CD8-positive, alpha-beta memory T cell (primary cell): ENCODE measurements at regions not wholly inside any gene's neighbourhood (a gene's known extent, or its start where the extent isn't known, plus 50 kb on each side); places are given as distances from the start of the nearest gene placed in this dataset.

Experiments used
- CTCF ChIA-PET: fragments of 350-600 bp; sonication (Branson Sonifier 250); formaldehyde crosslinking; loops from one replicate; lab custom pipeline; 2021; ENCODE audit warnings: antibody characterized with exemption; lab: Charles Lee
- POLR2A ChIA-PET: fragments of 350-600 bp; sonication (Branson Sonifier 250); formaldehyde crosslinking; loops from one replicate; lab custom pipeline; 2021; ENCODE audit warnings: antibody characterized with exemption; lab: Charles Lee
- DNase-seq, 5 donors: peaks; one replicate each; pipeline versions ENCODE4 v3.0.0 to v3.0.0-alpha.2; 2020 to 2022; ENCODE audit warnings: mixed read lengths in 1 of 5
- H3K27ac ChIP-seq: one replicate; pipeline ENCODE4 v1.7.0; 2013; ENCODE audit warnings: low read depth, mild to moderate bottlenecking, low read length, moderate library complexity
- H3K27me3 ChIP-seq: 2 replicates; pipeline ENCODE4 v1.7.0; 2013; ENCODE audit warnings: low read length, mild to moderate bottlenecking; ENCODE audit not compliant: insufficient read depth, poor library complexity, severe bottlenecking
- H3K36me3 ChIP-seq: 2 replicates; pipeline ENCODE4 v1.7.0; 2013; ENCODE audit warnings: mild to moderate bottlenecking, low read length, moderate library complexity; ENCODE audit not compliant: insufficient read depth
- H3K4me1 ChIP-seq: 2 replicates; pipeline ENCODE4 v1.7.0; 2013; ENCODE audit warnings: mild to moderate bottlenecking, low read length, moderate library complexity; ENCODE audit not compliant: insufficient read depth
- H3K4me3 ChIP-seq: 2 replicates; pipeline ENCODE4 v1.7.0; 2013; ENCODE audit warnings: mild to moderate bottlenecking, low read length
- H3K9me3 ChIP-seq: 2 replicates; pipeline ENCODE4 v1.7.0; 2013; ENCODE audit warnings: mild to moderate bottlenecking, low read length
- H3K27ac Mint-ChIP-seq, 8 donors: one replicate each; pipeline ENCODE4 v1.8.0; 2020 to 2021; ENCODE audit warnings: mixed read lengths in 8 of 8, mild to moderate bottlenecking in 6 of 8, inconsistent platforms in 3 of 8, moderate library complexity in 3 of 8
- H3K27me3 Mint-ChIP-seq, 2 donors: one replicate each; pipeline ENCODE4 v1.8.0; 2020 to 2021; ENCODE audit warnings: mixed read lengths in 2 of 2, mild to moderate bottlenecking in 1 of 2, moderate library complexity in 1 of 2
- H3K36me3 Mint-ChIP-seq, 3 donors: one replicate each; pipeline ENCODE4 v1.8.0; 2020 to 2021; ENCODE audit warnings: mixed read lengths in 3 of 3, inconsistent platforms in 1 of 3, mild to moderate bottlenecking in 1 of 3
- H3K4me1 Mint-ChIP-seq, 3 donors: one replicate each; pipeline ENCODE4 v1.8.0; 2020 to 2021; ENCODE audit warnings: mixed read lengths in 3 of 3, inconsistent platforms in 1 of 3, mild to moderate bottlenecking in 1 of 3
- H3K4me3 Mint-ChIP-seq, 7 donors: one replicate each; pipeline ENCODE4 v1.8.0; 2020 to 2021; ENCODE audit warnings: mixed read lengths in 7 of 7, mild to moderate bottlenecking in 6 of 7, moderate library complexity in 4 of 7, inconsistent platforms in 2 of 7
- H3K9me3 Mint-ChIP-seq, 5 donors: one replicate each; pipeline ENCODE4 v1.8.0; 2020 to 2022; ENCODE audit warnings: mixed read lengths in 5 of 5, mild to moderate bottlenecking in 3 of 5, moderate library complexity in 2 of 5, inconsistent platforms in 1 of 5

- CTCF ChIA-PET = no interaction called here
- H3K4me1 Mint-ChIP-seq = no peaks in the 10 kb centered on the region
- no peak overlapping the region for H3K27ac Mint-ChIP-seq
- Histone ChIP-seq H3K4me3 (no peak overlapping the region), H3K27ac (no peak overlapping the region), H3K36me3 (no peaks in the 10 kb centered on the region), H3K9me3 (no peaks in the 10 kb centered on the region), H3K4me1 (no peaks in the 10 kb centered on the region), H3K27me3 (no peaks in the 10 kb centered on the region)
- no peaks in the 10 kb centered on the region for H3K36me3 Mint-ChIP-seq
- H3K9me3 Mint-ChIP-seq = no peaks in the 10 kb centered on the region
- H3K4me3 Mint-ChIP-seq = no peak overlapping the region
- peaks cover 11 to 12% of the 10 kb centered on the region in 2 donors for H3K27me3 Mint-ChIP-seq
- POLR2A ChIA-PET = no interaction called here
- DNase-seq = no peak
Measured at GRCh38 chr2:41764919-41765318, 282.9 kb upstream of the PKDCC start.

- CTCF ChIA-PET = no interaction called here
- H3K9me3 Mint-ChIP-seq = no peaks in the 10 kb centered on the region
Measured at GRCh38 chr2:41768310-41768709, 279.5 kb upstream of the PKDCC start.

GRCh38 chr2:41771710-41772109 lies 276.1 kb upstream of the PKDCC start:
- peaks cover 21 to 39% of the 10 kb centered on the region in 2 donors for H3K27me3 Mint-ChIP-seq
- no peak for DNase-seq
- H3K4me3 ChIP-seq = no peak overlapping the region
- H3K4me3 Mint-ChIP-seq = no peak overlapping the region
- no peaks in the 10 kb centered on the region for H3K4me1 ChIP-seq
- no peak overlapping the region for H3K27ac ChIP-seq
- H3K36me3 ChIP-seq = no peaks in the 10 kb centered on the region
- no peaks in the 10 kb centered on the region for H3K36me3 Mint-ChIP-seq
- H3K9me3 Mint-ChIP-seq = no peaks in the 10 kb centered on the region
- H3K27me3 ChIP-seq = no peaks in the 10 kb centered on the region
- H3K4me1 Mint-ChIP-seq = no peaks in the 10 kb centered on the region
- no peak overlapping the region for H3K27ac Mint-ChIP-seq
- no peaks in the 10 kb centered on the region for H3K9me3 ChIP-seq
- POLR2A ChIA-PET = no interaction called here
- CTCF ChIA-PET = no interaction called here

More at GRCh38 chr2:41768310-41768709, 279.5 kb upstream of the PKDCC start:
- H3K36me3 ChIP-seq = no peaks in the 10 kb centered on the region
- H3K27ac ChIP-seq = no peak overlapping the region
- H3K9me3 ChIP-seq = no peaks in the 10 kb centered on the region
- Mint-ChIP-seq H3K4me1 (no peaks in the 10 kb centered on the region), H3K27ac (no peak overlapping the region), H3K4me3 (no peak overlapping the region), H3K27me3 (peaks cover 20 to 27% of the 10 kb centered on the region in 2 donors), H3K36me3 (no peaks in the 10 kb centered on the region)
- no peak for DNase-seq
- no peaks in the 10 kb centered on the region for H3K27me3 ChIP-seq
- POLR2A ChIA-PET = no interaction called here
- no peaks in the 10 kb centered on the region for H3K4me1 ChIP-seq
- H3K4me3 ChIP-seq = no peak overlapping the region

- no peaks in the 10 kb centered on the region for H3K36me3 Mint-ChIP-seq
- H3K4me1 ChIP-seq = no peaks in the 10 kb centered on the region
- H3K27ac Mint-ChIP-seq = no peak overlapping the region
- no peak for DNase-seq
- no peak overlapping the region for H3K4me3 Mint-ChIP-seq
- no peaks in the 10 kb centered on the region for H3K36me3 ChIP-seq
- no peak overlapping the region for H3K27ac ChIP-seq
- H3K9me3 Mint-ChIP-seq = no peaks in the 10 kb centered on the region
- POLR2A ChIA-PET = no interaction called here
- H3K27me3 Mint-ChIP-seq = peaks cover 16 to 40% of the 10 kb centered on the region in 2 donors
- H3K4me3 ChIP-seq = no peak overlapping the region
- H3K4me1 Mint-ChIP-seq = no peaks in the 10 kb centered on the region
- CTCF ChIA-PET = no interaction called here
- no peaks in the 10 kb centered on the region for H3K9me3 ChIP-seq
- H3K27me3 ChIP-seq = no peaks in the 10 kb centered on the region
Measured at GRCh38 chr2:41772697-41773096, 275.1 kb upstream of the PKDCC start.

GRCh38 chr2:41774011-41774605 lies 273.7 kb upstream of the PKDCC start:
- Mint-ChIP-seq H3K27me3 (peaks cover 14 to 37% of the 10 kb centered on the region in 2 donors), H3K27ac (no peak overlapping the region), H3K4me1 (no peaks in the 10 kb centered on the region), H3K9me3 (no peaks in the 10 kb centered on the region), H3K36me3 (no peaks in the 10 kb centered on the region), H3K4me3 (no peak overlapping the region)
- H3K4me1 ChIP-seq = no peaks in the 10 kb centered on the region
- H3K9me3 ChIP-seq = no peaks in the 10 kb centered on the region
- no peak overlapping the region for H3K4me3 ChIP-seq
- ChIA-PET CTCF (no interaction called here), POLR2A (no interaction called here)
- H3K27ac ChIP-seq = no peak overlapping the region
- no peak for DNase-seq
- no peaks in the 10 kb centered on the region for H3K27me3 ChIP-seq
- H3K36me3 ChIP-seq = no peaks in the 10 kb centered on the region

GRCh38 chr2:41775366-41776025 lies 272.3 kb upstream of the PKDCC start:
- H3K27ac ChIP-seq = no peak overlapping the region
- Mint-ChIP-seq H3K4me3 (no peak overlapping the region), H3K36me3 (no peaks in the 10 kb centered on the region), H3K27me3 (peaks cover 9 to 24% of the 10 kb centered on the region in 2 donors), H3K27ac (no peak overlapping the region), H3K9me3 (no peaks in the 10 kb centered on the region), H3K4me1 (no peaks in the 10 kb centered on the region)
- H3K4me1 ChIP-seq = no peaks in the 10 kb centered on the region
- ChIA-PET CTCF (no interaction called here), POLR2A (no interaction called here)
- no peaks in the 10 kb centered on the region for H3K27me3 ChIP-seq
- H3K36me3 ChIP-seq = no peaks in the 10 kb centered on the region
- no peaks in the 10 kb centered on the region for H3K9me3 ChIP-seq
- no peak for DNase-seq
- no peak overlapping the region for H3K4me3 ChIP-seq

GRCh38 chr2:41779888-41780287 lies 267.9 kb upstream of the PKDCC start:
- Mint-ChIP-seq H3K9me3 (no peaks in the 10 kb centered on the region), H3K4me3 (no peak overlapping the region), H3K27me3 (peaks cover 1 to 10% of the 10 kb centered on the region in 2 donors), H3K36me3 (no peaks in the 10 kb centered on the region), H3K27ac (no peak overlapping the region), H3K4me1 (no peaks in the 10 kb centered on the region)
- Histone ChIP-seq H3K9me3 (no peaks in the 10 kb centered on the region), H3K4me3 (no peak overlapping the region), H3K36me3 (no peaks in the 10 kb centered on the region), H3K27ac (no peak overlapping the region), H3K4me1 (no peaks in the 10 kb centered on the region), H3K27me3 (no peaks in the 10 kb centered on the region)
- ChIA-PET CTCF (interaction anchor here (1.0 kb wide), 1 partner anchor 12 kb away, joined by 3 read pairs; no protein-coding TSS in a partner anchor), POLR2A (no interaction called here)
- no peak for DNase-seq

- H3K36me3 ChIP-seq = no peaks in the 10 kb centered on the region
- H3K36me3 Mint-ChIP-seq = no peaks in the 10 kb centered on the region
- no peak overlapping the region for H3K4me3 Mint-ChIP-seq
- H3K4me1 Mint-ChIP-seq = no peaks in the 10 kb centered on the region
- no peaks in the 10 kb centered on the region for H3K4me1 ChIP-seq
- H3K27me3 Mint-ChIP-seq = peaks cover 0 to 13% of the 10 kb centered on the region in 2 donors
- peak in 4 of 5 donors; percentile 5 to 17 (median 11) for DNase-seq
- no peak overlapping the region for H3K4me3 ChIP-seq
- H3K9me3 Mint-ChIP-seq = no peaks in the 10 kb centered on the region
- H3K9me3 ChIP-seq = no peaks in the 10 kb centered on the region
- ChIA-PET CTCF (interaction anchor here (1.4 kb wide), 1 partner anchor 1868 kb away, joined by 3 read pairs; no protein-coding TSS in a partner anchor), POLR2A (no interaction called here)
- peak overlapping the region in 1 of 8 donors; percentile 79 for H3K27ac Mint-ChIP-seq
- no peaks in the 10 kb centered on the region for H3K27me3 ChIP-seq
- H3K27ac ChIP-seq = no peak overlapping the region
Measured at GRCh38 chr2:41782306-41783158, 265.3 kb upstream of the PKDCC start.
